ENCODE measurements at regions not wholly inside any gene's neighbourhood (a gene's known extent, or its start where the extent isn't known, plus 50 kb on each side); places are given as distances from the start of the nearest gene placed in this dataset.

- Histone ChIP-seq H3K27me3 (ENCODE audit: control insufficient read depth in 1 of 2, insufficient read depth in 1 of 2, low read length in 2 of 2) (no peaks in the 10 kb centered on the region), H3K4ac (ENCODE audit: low read depth in 1 of 2, low read length in 2 of 2) (no peak overlapping the region), H3K4me2 (ENCODE audit: low read length, poor library complexity, severe bottlenecking) (no peak overlapping the region), H3K23ac (ENCODE audit: low read length in 2 of 2) (no peak overlapping the region), H3K9me3 (ENCODE audit: control insufficient read depth, low read length) (no peaks in the 10 kb centered on the region), H2BK5ac (ENCODE audit: low read depth, low read length, poor library complexity, severe bottlenecking) (no peak overlapping the region), H3K27ac (ENCODE audit: low read length, poor library complexity, severe bottlenecking) (no peak overlapping the region), H2BK120ac (ENCODE audit: low read depth, low read length) (no peak overlapping the region), H2AK5ac (ENCODE audit: low read length, severe bottlenecking) (peak overlapping the region; percentile 75), H3K79me1 (replicated peaks; ENCODE audit: low read length, poor library complexity, severe bottlenecking) (no peaks in the 10 kb centered on the region), H2BK15ac (ENCODE audit: low read depth, poor library complexity, severe bottlenecking) (no peak overlapping the region), H2AFZ (ENCODE audit: low read depth, low read length) (no peak overlapping the region), H4K8ac (ENCODE audit: low read length) (peak overlapping the region; percentile 71), H4K91ac (ENCODE audit: low read length) (peak overlapping the region; percentile 27), H3K4me1 (ENCODE audit: control insufficient read depth, insufficient read depth, low read depth, low read length) (peaks cover 22% of the 10 kb centered on the region), H3K18ac (ENCODE audit: low read depth in 1 of 2, low read length in 2 of 2) (no peak overlapping the region), H3K4me3 (ENCODE audit: insufficient read depth in 1 of 2, low read depth in 1 of 2, low read length in 2 of 2) (no peak overlapping the region), H3K36me3 (ENCODE audit: control insufficient read depth in 1 of 2, insufficient read depth in 2 of 2, low read depth in 1 of 2, low read length in 2 of 2) (no peaks in the 10 kb centered on the region), H3K9ac (ENCODE audit: low read length) (no peak overlapping the region), H2BK12ac (ENCODE audit: low read length in 2 of 2) (no peak overlapping the region), H3K14ac (ENCODE audit: low read length in 2 of 2) (no peak overlapping the region)
- DNase-seq: no peak
- WGBS: 66% methylated on average over 7 of the region's 7 CpGs
Measured at GRCh38 chr12:4024701-4025100, 151.5 kb upstream of the PARP11 start.

- no peak for DNase-seq
- H2BK12ac ChIP-seq (ENCODE audit: low read length in 2 of 2): no peak overlapping the region
- H2BK15ac ChIP-seq (ENCODE audit: low read depth, poor library complexity, severe bottlenecking): no peak overlapping the region
- H2BK5ac ChIP-seq (ENCODE audit: low read depth, low read length, poor library complexity, severe bottlenecking): no peak overlapping the region
- WGBS: 48% methylated on average over 12 of the region's 12 CpGs
- no peaks in the 10 kb centered on the region for H3K79me1 ChIP-seq (replicated peaks; ENCODE audit: low read length, poor library complexity, severe bottlenecking)
- H2AFZ ChIP-seq (ENCODE audit: low read depth, low read length): peak overlapping the region; percentile 32
- no peak overlapping the region for H3K23ac ChIP-seq (ENCODE audit: low read length in 2 of 2)
- H3K14ac ChIP-seq (ENCODE audit: low read length in 2 of 2): no peak overlapping the region
- no peak overlapping the region for H3K4me2 ChIP-seq (ENCODE audit: low read length, poor library complexity, severe bottlenecking)
- peak overlapping the region; percentile 23 for H2AK5ac ChIP-seq (ENCODE audit: low read length, severe bottlenecking)
- H3K9ac ChIP-seq (ENCODE audit: low read length): no peak overlapping the region
- peaks cover 13% of the 10 kb centered on the region for H3K4me1 ChIP-seq (ENCODE audit: control insufficient read depth, insufficient read depth, low read depth, low read length)
- H3K27ac ChIP-seq (ENCODE audit: low read length, poor library complexity, severe bottlenecking): no peak overlapping the region
- H3K9me3 ChIP-seq (ENCODE audit: control insufficient read depth, low read length): peaks cover 3% of the 10 kb centered on the region
- H3K4me3 ChIP-seq (ENCODE audit: insufficient read depth in 1 of 2, low read depth in 1 of 2, low read length in 2 of 2): no peak overlapping the region
- no peak overlapping the region for H4K8ac ChIP-seq (ENCODE audit: low read length)
- H3K27me3 ChIP-seq (ENCODE audit: control insufficient read depth in 1 of 2, insufficient read depth in 1 of 2, low read length in 2 of 2): peaks cover 3 to 13% of the 10 kb centered on the region in 2 experiments
- H4K91ac ChIP-seq (ENCODE audit: low read length): no peak overlapping the region
- H3K36me3 ChIP-seq (ENCODE audit: control insufficient read depth in 1 of 2, insufficient read depth in 2 of 2, low read depth in 1 of 2, low read length in 2 of 2): no peaks in the 10 kb centered on the region
- H3K18ac ChIP-seq (ENCODE audit: low read depth in 1 of 2, low read length in 2 of 2): no peak overlapping the region
- H2BK120ac ChIP-seq (ENCODE audit: low read depth, low read length): no peak overlapping the region
- H3K4ac ChIP-seq (ENCODE audit: low read depth in 1 of 2, low read length in 2 of 2): no peak overlapping the region
Measured at GRCh38 chr12:4015225-4016091, 142.3 kb upstream of the PARP11 start.

- Histone ChIP-seq H3K23ac (ENCODE audit: low read length in 2 of 2) (no peak overlapping the region), H3K18ac (ENCODE audit: low read depth in 1 of 2, low read length in 2 of 2) (no peak overlapping the region), H3K4ac (ENCODE audit: low read depth in 1 of 2, low read length in 2 of 2) (no peak overlapping the region), H3K9ac (ENCODE audit: low read length) (no peak overlapping the region), H3K4me1 (ENCODE audit: control insufficient read depth, insufficient read depth, low read depth, low read length) (peaks cover 14% of the 10 kb centered on the region), H3K14ac (ENCODE audit: low read length in 2 of 2) (no peak overlapping the region), H2AK5ac (ENCODE audit: low read length, severe bottlenecking) (no peak overlapping the region), H3K27me3 (ENCODE audit: control insufficient read depth in 1 of 2, insufficient read depth in 1 of 2, low read length in 2 of 2) (peaks cover 3 to 18% of the 10 kb centered on the region in 2 experiments), H4K91ac (ENCODE audit: low read length) (no peak overlapping the region), H2AFZ (ENCODE audit: low read depth, low read length) (no peak overlapping the region), H2BK12ac (ENCODE audit: low read length in 2 of 2) (no peak overlapping the region), H2BK5ac (ENCODE audit: low read depth, low read length, poor library complexity, severe bottlenecking) (no peak overlapping the region), H2BK15ac (ENCODE audit: low read depth, poor library complexity, severe bottlenecking) (no peak overlapping the region), H3K4me3 (ENCODE audit: insufficient read depth in 1 of 2, low read depth in 1 of 2, low read length in 2 of 2) (no peak overlapping the region), H4K8ac (ENCODE audit: low read length) (no peak overlapping the region), H2BK120ac (ENCODE audit: low read depth, low read length) (no peak overlapping the region), H3K79me1 (replicated peaks; ENCODE audit: low read length, poor library complexity, severe bottlenecking) (no peaks in the 10 kb centered on the region), H3K36me3 (ENCODE audit: control insufficient read depth in 1 of 2, insufficient read depth in 2 of 2, low read depth in 1 of 2, low read length in 2 of 2) (no peaks in the 10 kb centered on the region), H3K27ac (ENCODE audit: low read length, poor library complexity, severe bottlenecking) (no peak overlapping the region), H3K9me3 (ENCODE audit: control insufficient read depth, low read length) (peaks cover 3% of the 10 kb centered on the region), H3K4me2 (ENCODE audit: low read length, poor library complexity, severe bottlenecking) (no peak overlapping the region)
- no peak for DNase-seq
- WGBS: 66% methylated on average over 5 of the region's 6 CpGs
Measured at GRCh38 chr12:4014858-4015224, 141.6 kb upstream of the PARP11 start.

GRCh38 chr12:4014444-4014843, 141.2 kb upstream of the PARP11 start:
- no peak overlapping the region for H3K9ac ChIP-seq (ENCODE audit: low read length)
- no peak overlapping the region for H4K8ac ChIP-seq (ENCODE audit: low read length)
- no peaks in the 10 kb centered on the region for H3K36me3 ChIP-seq (ENCODE audit: control insufficient read depth in 1 of 2, insufficient read depth in 2 of 2, low read depth in 1 of 2, low read length in 2 of 2)

More at GRCh38 chr12:4014444-4014843, 141.2 kb upstream of the PARP11 start:
- no peak overlapping the region for H2BK120ac ChIP-seq (ENCODE audit: low read depth, low read length)
- no peaks in the 10 kb centered on the region for H3K79me1 ChIP-seq (replicated peaks; ENCODE audit: low read length, poor library complexity, severe bottlenecking)
- no peak overlapping the region for H2BK5ac ChIP-seq (ENCODE audit: low read depth, low read length, poor library complexity, severe bottlenecking)
- H2AK5ac ChIP-seq (ENCODE audit: low read length, severe bottlenecking): no peak overlapping the region
- no peak overlapping the region for H3K4me2 ChIP-seq (ENCODE audit: low read length, poor library complexity, severe bottlenecking)
- H3K4me3 ChIP-seq (ENCODE audit: insufficient read depth in 1 of 2, low read depth in 1 of 2, low read length in 2 of 2): no peak overlapping the region
- H2BK15ac ChIP-seq (ENCODE audit: low read depth, poor library complexity, severe bottlenecking): no peak overlapping the region
- no peak overlapping the region for H3K18ac ChIP-seq (ENCODE audit: low read depth in 1 of 2, low read length in 2 of 2)
- H3K27ac ChIP-seq (ENCODE audit: low read length, poor library complexity, severe bottlenecking): no peak overlapping the region
- no peak overlapping the region for H4K91ac ChIP-seq (ENCODE audit: low read length)
- H3K9me3 ChIP-seq (ENCODE audit: control insufficient read depth, low read length): peaks cover 3% of the 10 kb centered on the region
- H3K4ac ChIP-seq (ENCODE audit: low read depth in 1 of 2, low read length in 2 of 2): no peak overlapping the region
- DNase-seq: no peak
- H3K27me3 ChIP-seq (ENCODE audit: control insufficient read depth in 1 of 2, insufficient read depth in 1 of 2, low read length in 2 of 2): peaks cover 3 to 20% of the 10 kb centered on the region in 2 experiments
- peaks cover 14% of the 10 kb centered on the region for H3K4me1 ChIP-seq (ENCODE audit: control insufficient read depth, insufficient read depth, low read depth, low read length)
- no peak overlapping the region for H2AFZ ChIP-seq (ENCODE audit: low read depth, low read length)
- H3K14ac ChIP-seq (ENCODE audit: low read length in 2 of 2): no peak overlapping the region
- 100% methylated on average over 2 of the region's 2 CpGs for WGBS
- no peak overlapping the region for H3K23ac ChIP-seq (ENCODE audit: low read length in 2 of 2)
- H2BK12ac ChIP-seq (ENCODE audit: low read length in 2 of 2): no peak overlapping the region

All from mesenchymal stem cell (in vitro differentiated cells and primary cell).